ENCODE measurements at regions not wholly inside any gene's neighbourhood (a gene's known extent, or its start where the extent isn't known, plus 50 kb on each side); places are given as distances from the start of the nearest gene placed in this dataset.
"Not testable (repeated sequence)": the region's sequence is repeated elsewhere in the genome, so short reads cannot be mapped to it uniquely, and the experiment has no call there.

- no peak for TF ChIP-seq CTCF (IDR thresholded peaks at IDR 0.05; ENCODE audit: low read depth, low read length)
- H3K4me3 ChIP-seq (ENCODE audit: low read depth, low read length), result no peak overlapping the region
Measured at GRCh38 chr10:52573347-52573746, 199.2 kb downstream of the MBL2 start.

GRCh38 chr10:52574697-52575096, 197.9 kb downstream of the MBL2 start:
- TF ChIP-seq CTCF (IDR thresholded peaks at IDR 0.05; ENCODE audit: low read depth, low read length), result no peak
- H3K4me3 ChIP-seq (ENCODE audit: low read depth, low read length), result no peak overlapping the region

- no peak overlapping the region for H3K4me3 ChIP-seq (ENCODE audit: low read depth, low read length)
- no peak for TF ChIP-seq CTCF (IDR thresholded peaks at IDR 0.05; ENCODE audit: low read depth, low read length)
Measured at GRCh38 chr10:52577047-52577446, 195.5 kb downstream of the MBL2 start.

- H3K4me3 ChIP-seq (ENCODE audit: low read depth, low read length), result no peak overlapping the region
- TF ChIP-seq CTCF (IDR thresholded peaks at IDR 0.05; ENCODE audit: low read depth, low read length), result no peak
Measured at GRCh38 chr10:52578871-52579405, 193.6 kb downstream of the MBL2 start.

- not testable (repeated sequence) for H3K4me3 ChIP-seq (ENCODE audit: low read depth, low read length)
Measured at GRCh38 chr10:52581636-52582035, 190.9 kb downstream of the MBL2 start.

- H3K4me3 ChIP-seq (ENCODE audit: low read depth, low read length), result no peak overlapping the region
- no peak for TF ChIP-seq CTCF (IDR thresholded peaks at IDR 0.05; ENCODE audit: low read depth, low read length)
Measured at GRCh38 chr10:52583336-52583735, 189.2 kb downstream of the MBL2 start.

- H3K4me3 ChIP-seq (ENCODE audit: low read depth, low read length), result no peak overlapping the region
- TF ChIP-seq CTCF (IDR thresholded peaks at IDR 0.05; ENCODE audit: low read depth, low read length), result no peak
Measured at GRCh38 chr10:52586710-52587109, 185.9 kb downstream of the MBL2 start.

- peak overlapping the region; percentile 11 for H3K4me3 ChIP-seq (ENCODE audit: low read depth, low read length)
- no peak for TF ChIP-seq CTCF (IDR thresholded peaks at IDR 0.05; ENCODE audit: low read depth, low read length)
Measured at GRCh38 chr10:52597189-52597863, 175.3 kb downstream of the MBL2 start.
